CD8-positive, alpha-beta memory T cell (primary cell): ENCODE measurements at regions not wholly inside any gene's neighbourhood (a gene's known extent, or its start where the extent isn't known, plus 50 kb on each side); places are given as distances from the start of the nearest gene placed in this dataset.

ENCODE experiments used
- CTCF ChIA-PET: fragments of 350-600 bp; sonication (Branson Sonifier 250); formaldehyde crosslinking; loops from one replicate; lab custom pipeline; 2021; ENCODE audit warnings: antibody characterized with exemption; lab: Charles Lee
- POLR2A ChIA-PET: fragments of 350-600 bp; sonication (Branson Sonifier 250); formaldehyde crosslinking; loops from one replicate; lab custom pipeline; 2021; ENCODE audit warnings: antibody characterized with exemption; lab: Charles Lee
- DNase-seq, 5 donors: peaks; one replicate each; pipeline versions ENCODE4 v3.0.0 to v3.0.0-alpha.2; 2020 to 2022; ENCODE audit warnings: mixed read lengths in 1 of 5
- H3K27ac ChIP-seq: one replicate; pipeline ENCODE4 v1.7.0; 2013; ENCODE audit warnings: low read depth, mild to moderate bottlenecking, low read length, moderate library complexity
- H3K27me3 ChIP-seq: 2 replicates; pipeline ENCODE4 v1.7.0; 2013; ENCODE audit warnings: low read length, mild to moderate bottlenecking; ENCODE audit not compliant: insufficient read depth, poor library complexity, severe bottlenecking
- H3K36me3 ChIP-seq: 2 replicates; pipeline ENCODE4 v1.7.0; 2013; ENCODE audit warnings: mild to moderate bottlenecking, low read length, moderate library complexity; ENCODE audit not compliant: insufficient read depth
- H3K4me1 ChIP-seq: 2 replicates; pipeline ENCODE4 v1.7.0; 2013; ENCODE audit warnings: mild to moderate bottlenecking, low read length, moderate library complexity; ENCODE audit not compliant: insufficient read depth
- H3K4me3 ChIP-seq: 2 replicates; pipeline ENCODE4 v1.7.0; 2013; ENCODE audit warnings: mild to moderate bottlenecking, low read length
- H3K9me3 ChIP-seq: 2 replicates; pipeline ENCODE4 v1.7.0; 2013; ENCODE audit warnings: mild to moderate bottlenecking, low read length
- H3K27ac Mint-ChIP-seq, 8 donors: one replicate each; pipeline ENCODE4 v1.8.0; 2020 to 2021; ENCODE audit warnings: mixed read lengths in 8 of 8, mild to moderate bottlenecking in 6 of 8, inconsistent platforms in 3 of 8, moderate library complexity in 3 of 8
- H3K27me3 Mint-ChIP-seq, 2 donors: one replicate each; pipeline ENCODE4 v1.8.0; 2020 to 2021; ENCODE audit warnings: mixed read lengths in 2 of 2, mild to moderate bottlenecking in 1 of 2, moderate library complexity in 1 of 2
- H3K36me3 Mint-ChIP-seq, 3 donors: one replicate each; pipeline ENCODE4 v1.8.0; 2020 to 2021; ENCODE audit warnings: mixed read lengths in 3 of 3, inconsistent platforms in 1 of 3, mild to moderate bottlenecking in 1 of 3
- H3K4me1 Mint-ChIP-seq, 3 donors: one replicate each; pipeline ENCODE4 v1.8.0; 2020 to 2021; ENCODE audit warnings: mixed read lengths in 3 of 3, inconsistent platforms in 1 of 3, mild to moderate bottlenecking in 1 of 3
- H3K4me3 Mint-ChIP-seq, 7 donors: one replicate each; pipeline ENCODE4 v1.8.0; 2020 to 2021; ENCODE audit warnings: mixed read lengths in 7 of 7, mild to moderate bottlenecking in 6 of 7, moderate library complexity in 4 of 7, inconsistent platforms in 2 of 7
- H3K9me3 Mint-ChIP-seq, 5 donors: one replicate each; pipeline ENCODE4 v1.8.0; 2020 to 2022; ENCODE audit warnings: mixed read lengths in 5 of 5, mild to moderate bottlenecking in 3 of 5, moderate library complexity in 2 of 5, inconsistent platforms in 1 of 5

GRCh38 chr2:219961947-219962498, 334.6 kb downstream of the SLC4A3 start:
- Mint-ChIP-seq H3K27me3 (no peaks in the 10 kb centered on the region), H3K4me3 (no peak overlapping the region), H3K36me3 (no peaks in the 10 kb centered on the region), H3K4me1 (no peaks in the 10 kb centered on the region), H3K27ac (no peak overlapping the region), H3K9me3 (peaks cover 0 to 2% (median 0%) of the 10 kb centered on the region in 5 donors)
- DNase-seq = no peak
- no peak overlapping the region for H3K4me3 ChIP-seq
- H3K36me3 ChIP-seq = no peaks in the 10 kb centered on the region
- no peaks in the 10 kb centered on the region for H3K4me1 ChIP-seq
- no peak overlapping the region for H3K27ac ChIP-seq
- ChIA-PET POLR2A (no interaction called here), CTCF (no interaction called here)
- no peaks in the 10 kb centered on the region for H3K9me3 ChIP-seq
- H3K27me3 ChIP-seq = no peaks in the 10 kb centered on the region

GRCh38 chr2:219962801-219963200, 335.4 kb downstream of the SLC4A3 start:
- ChIA-PET POLR2A (no interaction called here), CTCF (no interaction called here)
- Mint-ChIP-seq H3K4me3 (no peak overlapping the region), H3K27ac (no peak overlapping the region), H3K27me3 (no peaks in the 10 kb centered on the region), H3K4me1 (no peaks in the 10 kb centered on the region), H3K36me3 (no peaks in the 10 kb centered on the region), H3K9me3 (peaks cover 0 to 2% (median 0%) of the 10 kb centered on the region in 5 donors)
- DNase-seq = no peak
- no peak overlapping the region for H3K27ac ChIP-seq
- no peaks in the 10 kb centered on the region for H3K36me3 ChIP-seq
- no peaks in the 10 kb centered on the region for H3K27me3 ChIP-seq
- no peaks in the 10 kb centered on the region for H3K9me3 ChIP-seq
- no peaks in the 10 kb centered on the region for H3K4me1 ChIP-seq
- no peak overlapping the region for H3K4me3 ChIP-seq

GRCh38 chr2:219965287-219966194, 338.1 kb downstream of the SLC4A3 start:
- ChIA-PET POLR2A (no interaction called here), CTCF (no interaction called here)
- Mint-ChIP-seq H3K27me3 (no peaks in the 10 kb centered on the region), H3K9me3 (no peaks in the 10 kb centered on the region), H3K36me3 (no peaks in the 10 kb centered on the region), H3K4me3 (no peak overlapping the region), H3K4me1 (no peaks in the 10 kb centered on the region), H3K27ac (no peak overlapping the region)
- Histone ChIP-seq H3K36me3 (no peaks in the 10 kb centered on the region), H3K4me1 (no peaks in the 10 kb centered on the region), H3K9me3 (no peaks in the 10 kb centered on the region), H3K27me3 (no peaks in the 10 kb centered on the region), H3K4me3 (no peak overlapping the region), H3K27ac (no peak overlapping the region)
- no peak for DNase-seq

- no peak overlapping the region for H3K27ac Mint-ChIP-seq
- no peak for DNase-seq
- no peaks in the 10 kb centered on the region for H3K9me3 Mint-ChIP-seq
- H3K4me3 Mint-ChIP-seq = peak overlapping the region in 1 of 7 donors; percentile 1
- no peaks in the 10 kb centered on the region for H3K36me3 Mint-ChIP-seq
- Histone ChIP-seq H3K27me3 (no peaks in the 10 kb centered on the region), H3K36me3 (no peaks in the 10 kb centered on the region), H3K4me1 (no peaks in the 10 kb centered on the region), H3K9me3 (no peaks in the 10 kb centered on the region), H3K27ac (no peak overlapping the region), H3K4me3 (no peak overlapping the region)
- H3K4me1 Mint-ChIP-seq = no peaks in the 10 kb centered on the region
- ChIA-PET POLR2A (no interaction called here), CTCF (no interaction called here)
- H3K27me3 Mint-ChIP-seq = no peaks in the 10 kb centered on the region
Measured at GRCh38 chr2:219967247-219968245, 340.1 kb downstream of the SLC4A3 start.

DNA sequence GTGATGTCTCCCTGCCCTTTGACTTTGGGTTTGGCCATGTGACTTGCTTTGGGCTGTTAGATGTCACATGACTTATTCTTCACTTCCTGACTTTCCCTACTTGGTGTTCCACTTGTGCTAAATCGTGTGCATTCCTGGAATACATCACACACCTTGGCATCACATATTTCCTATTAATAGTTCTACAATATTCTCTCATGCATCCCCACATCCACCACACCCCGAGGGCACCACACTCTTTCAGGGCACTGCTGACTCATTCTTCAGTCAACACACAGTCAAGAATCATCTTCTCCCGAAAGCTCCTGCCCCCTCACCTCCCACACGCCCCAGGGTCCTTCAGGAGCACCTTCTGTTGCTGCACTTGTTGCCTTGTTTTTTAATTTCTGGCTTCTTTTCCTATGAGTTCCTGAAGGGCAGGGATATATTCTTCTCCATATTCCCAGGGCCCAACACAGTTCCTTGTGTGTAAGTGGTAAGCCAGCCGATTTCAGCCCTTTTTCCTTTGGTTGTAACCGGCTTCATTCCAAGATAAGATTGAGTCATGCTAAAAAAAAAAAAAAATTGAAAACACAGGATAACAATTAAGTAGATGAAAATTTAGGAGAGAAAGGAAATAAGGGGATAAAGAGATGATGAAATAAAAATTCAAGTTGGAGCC, 341.4 kb downstream of the SLC4A3 start:
- CTCF ChIA-PET = no interaction called here

DNA sequence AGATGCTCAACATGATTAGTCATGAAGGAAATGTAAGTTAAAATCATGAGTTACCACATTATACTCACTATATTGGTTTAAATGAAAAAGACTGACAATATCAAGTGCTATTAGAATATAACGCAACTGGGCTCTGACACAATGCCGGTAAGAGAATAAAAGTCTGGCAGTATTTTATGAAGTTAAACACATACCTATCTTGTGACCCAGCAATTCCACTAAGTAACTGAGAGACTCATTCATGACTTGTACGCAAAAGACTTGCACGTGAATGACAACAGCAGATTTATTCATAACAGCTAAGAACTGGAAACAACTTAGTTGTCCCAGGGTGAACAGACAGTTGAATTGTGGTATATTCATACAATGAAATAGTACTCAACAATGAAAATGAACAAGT, 342.1 kb downstream of the SLC4A3 start:
- no peak for DNase-seq
- ChIA-PET POLR2A (no interaction called here), CTCF (no interaction called here)
- Histone ChIP-seq H3K27me3 (no peaks in the 10 kb centered on the region), H3K9me3 (no peaks in the 10 kb centered on the region), H3K4me1 (no peaks in the 10 kb centered on the region), H3K36me3 (no peaks in the 10 kb centered on the region), H3K4me3 (no peak overlapping the region), H3K27ac (no peak overlapping the region)
- Mint-ChIP-seq H3K4me3 (no peak overlapping the region), H3K27me3 (no peaks in the 10 kb centered on the region), H3K9me3 (peaks cover 0 to under 1% (median 0%) of the 10 kb centered on the region in 5 donors), H3K36me3 (no peaks in the 10 kb centered on the region), H3K4me1 (no peaks in the 10 kb centered on the region), H3K27ac (no peak overlapping the region)

More for the DNA sequence above, 341.4 kb downstream of the SLC4A3 start:
- POLR2A ChIA-PET = no interaction called here
- Mint-ChIP-seq H3K4me3 (no peak overlapping the region), H3K27me3 (no peaks in the 10 kb centered on the region), H3K27ac (no peak overlapping the region), H3K36me3 (no peaks in the 10 kb centered on the region), H3K9me3 (no peaks in the 10 kb centered on the region), H3K4me1 (no peaks in the 10 kb centered on the region)
- no peak for DNase-seq
- H3K36me3 ChIP-seq = no peaks in the 10 kb centered on the region
- no peak overlapping the region for H3K4me3 ChIP-seq
- no peak overlapping the region for H3K27ac ChIP-seq
- H3K9me3 ChIP-seq = no peaks in the 10 kb centered on the region
- H3K27me3 ChIP-seq = no peaks in the 10 kb centered on the region
- no peaks in the 10 kb centered on the region for H3K4me1 ChIP-seq

- Histone ChIP-seq H3K4me3 (no peak overlapping the region), H3K27ac (no peak overlapping the region), H3K27me3 (no peaks in the 10 kb centered on the region), H3K36me3 (no peaks in the 10 kb centered on the region), H3K9me3 (no peaks in the 10 kb centered on the region), H3K4me1 (no peaks in the 10 kb centered on the region)
- H3K27me3 Mint-ChIP-seq = peaks cover 0 to under 1% of the 10 kb centered on the region in 2 donors
- CTCF ChIA-PET = no interaction called here
- POLR2A ChIA-PET = no interaction called here
- no peak overlapping the region for H3K27ac Mint-ChIP-seq
- H3K4me3 Mint-ChIP-seq = no peak overlapping the region
- no peak for DNase-seq
- no peaks in the 10 kb centered on the region for H3K36me3 Mint-ChIP-seq
- H3K4me1 Mint-ChIP-seq = no peaks in the 10 kb centered on the region
- peaks cover 0 to 3% (median 2%) of the 10 kb centered on the region in 5 donors for H3K9me3 Mint-ChIP-seq
Measured at GRCh38 chr2:219973136-219973535, 345.7 kb downstream of the SLC4A3 start.
